Stomach (tissue), 4 donors: ENCODE measurements at regions not wholly inside any gene's neighbourhood (a gene's known extent, or its start where the extent isn't known, plus 50 kb on each side); places are given as distances from the start of the nearest gene placed in this dataset.

Source experiments
- EP300 ChIP-seq: sonication (generic); formaldehyde crosslinking; IDR thresholded peaks from one replicate; pipeline ENCODE4 v1.6.1; 2017; ENCODE audit warnings: antibody characterized with exemption
- POLR2A ChIP-seq, 4 donors: fragments of 450-650 bp; IDR thresholded peaks; one replicate each; pipeline ENCODE4 v1.6.1; 2016; ENCODE audit warnings: antibody characterized with exemption in 4 of 4, control low read depth in 2 of 4, mild to moderate bottlenecking in 1 of 4, moderate library complexity in 1 of 4
- TF ChIP-seq, protein P1 (sequence below), 7 experiments: fragments of 450-650 bp in 4 of 7; fragments of 200-600 bp in 3 of 7; sonication (generic) in 3 of 7; IDR thresholded peaks; one replicate each; pipeline ENCODE4 v1.5.1; 2016 to 2019; ENCODE audit warnings: antibody characterized with exemption in 7 of 7, control low read depth in 2 of 7, mild to moderate bottlenecking in 1 of 7

DNA sequence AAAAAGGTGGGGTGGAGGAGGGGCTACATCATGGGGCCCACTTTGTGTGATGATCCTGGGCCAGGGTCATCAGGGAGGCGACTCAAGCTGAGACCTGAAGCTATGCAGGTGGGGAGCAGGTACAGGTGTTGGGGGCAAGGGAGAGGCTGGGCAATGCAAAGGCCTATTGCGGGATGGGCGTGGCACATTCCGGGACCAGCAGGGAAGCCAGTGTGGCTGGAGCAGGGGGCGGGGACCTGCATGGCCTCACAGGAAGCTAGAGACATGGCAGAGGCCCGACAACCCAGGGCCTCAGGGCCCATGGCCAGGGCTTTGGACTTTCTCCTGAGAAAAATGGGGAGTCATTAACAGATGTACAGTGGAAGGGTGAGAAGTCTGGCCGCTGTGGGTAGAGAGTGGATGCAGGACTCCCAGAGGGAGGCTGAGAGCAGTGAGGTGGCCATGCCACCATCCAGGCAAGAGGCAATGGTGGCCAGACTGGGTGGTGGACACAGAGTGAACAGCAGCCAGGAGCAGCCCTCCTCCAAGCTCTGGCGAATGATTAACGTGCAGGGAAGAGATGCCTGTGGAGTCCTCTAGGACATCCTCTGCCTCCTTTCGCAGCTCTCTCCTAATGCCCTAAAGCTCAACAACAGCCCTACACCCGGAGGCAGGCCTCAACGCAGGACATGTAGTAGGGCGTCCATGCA is 122.6 kb upstream of the ATP2B2 start:
- TF ChIP-seq, protein P1, sequence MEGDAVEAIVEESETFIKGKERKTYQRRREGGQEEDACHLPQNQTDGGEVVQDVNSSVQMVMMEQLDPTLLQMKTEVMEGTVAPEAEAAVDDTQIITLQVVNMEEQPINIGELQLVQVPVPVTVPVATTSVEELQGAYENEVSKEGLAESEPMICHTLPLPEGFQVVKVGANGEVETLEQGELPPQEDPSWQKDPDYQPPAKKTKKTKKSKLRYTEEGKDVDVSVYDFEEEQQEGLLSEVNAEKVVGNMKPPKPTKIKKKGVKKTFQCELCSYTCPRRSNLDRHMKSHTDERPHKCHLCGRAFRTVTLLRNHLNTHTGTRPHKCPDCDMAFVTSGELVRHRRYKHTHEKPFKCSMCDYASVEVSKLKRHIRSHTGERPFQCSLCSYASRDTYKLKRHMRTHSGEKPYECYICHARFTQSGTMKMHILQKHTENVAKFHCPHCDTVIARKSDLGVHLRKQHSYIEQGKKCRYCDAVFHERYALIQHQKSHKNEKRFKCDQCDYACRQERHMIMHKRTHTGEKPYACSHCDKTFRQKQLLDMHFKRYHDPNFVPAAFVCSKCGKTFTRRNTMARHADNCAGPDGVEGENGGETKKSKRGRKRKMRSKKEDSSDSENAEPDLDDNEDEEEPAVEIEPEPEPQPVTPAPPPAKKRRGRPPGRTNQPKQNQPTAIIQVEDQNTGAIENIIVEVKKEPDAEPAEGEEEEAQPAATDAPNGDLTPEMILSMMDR (IDR thresholded peaks at IDR 0.05), result no peak
- TF ChIP-seq EP300 (no peak), POLR2A (IDR thresholded peaks at IDR 0.05) (no peak)
